ENCODE measurements at regions not wholly inside any gene's neighbourhood (a gene's known extent, or its start where the extent isn't known, plus 50 kb on each side); places are given as distances from the start of the nearest gene placed in this dataset.

DNA sequence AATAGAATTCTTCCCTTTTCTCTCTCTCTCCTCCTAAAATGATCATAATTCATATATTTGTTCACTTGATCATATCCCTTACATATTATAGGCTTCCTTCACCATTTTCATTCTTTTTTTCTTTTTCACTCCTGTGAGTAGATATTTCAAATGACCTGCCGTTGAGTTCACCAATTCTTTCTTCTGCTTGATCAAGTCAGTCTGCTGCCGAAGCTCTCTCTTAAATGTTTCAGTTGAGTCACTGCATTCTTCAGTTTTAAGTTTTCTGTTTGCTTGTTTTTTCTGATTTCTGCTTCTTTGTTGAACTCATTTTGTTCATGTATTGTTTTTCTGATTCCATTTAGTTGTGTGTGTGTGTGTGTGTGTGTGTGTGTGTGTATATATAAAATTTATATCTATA, 354.3 kb downstream of the GPAT3 start:
- peak; percentile 58 for DNase-seq
- Histone ChIP-seq H3K36me3 (ENCODE audit: low read depth) (0 out of 2 replicates have a peak, but pooled peaks cover 3% of the 10 kb centered on the region), H3K27me3 (replicated peaks; ENCODE audit: insufficient read depth) (no peaks in the 10 kb centered on the region; the same call in 1 of the 2 replicates), H3K9me2 (ENCODE audit: insufficient read depth) (no peaks in the 10 kb centered on the region; the same call in 1 of the 2 replicates), H3F3A (ENCODE audit: insufficient read depth) (peaks cover 11% of the 10 kb centered on the region), H3K79me2 (ENCODE audit: insufficient read depth) (no peaks in the 10 kb centered on the region), H3K9ac (no peak overlapping the region), H3K4me3 (peak overlapping the region; percentile 44), H2AFZ (no peak overlapping the region), H4K20me1 (ENCODE audit: insufficient read depth) (no peaks in the 10 kb centered on the region), H3K9me3 (ENCODE audit: low read depth) (no peaks in the 10 kb centered on the region), H3K4me1 (ENCODE audit: insufficient read depth) (peaks cover 11% of the 10 kb centered on the region), H3K27ac (peak overlapping the region; percentile 37), H3K4me2 (ENCODE audit: unreplicated experiment) (peak overlapping the region; percentile 64)
- TF ChIP-seq EZH2 (IDR thresholded peaks at IDR 0.05; ENCODE audit: insufficient read depth, poor library complexity, severe bottlenecking) (no peak), EZH2phosphoT487 (IDR thresholded peaks at IDR 0.05; ENCODE audit: insufficient read depth, low read depth) (no peak)
- in situ Hi-C loops (cut with MboI), result no loop called here
- WGBS, 2 experiments (ENCODE audit: low coverage in 1 of 2, low lambda C conversion rate in 2 of 2, missing lambda C conversion rate in 2 of 2), result 52 to 58% methylated on average over 2 of the region's 2 CpGs

DNA sequence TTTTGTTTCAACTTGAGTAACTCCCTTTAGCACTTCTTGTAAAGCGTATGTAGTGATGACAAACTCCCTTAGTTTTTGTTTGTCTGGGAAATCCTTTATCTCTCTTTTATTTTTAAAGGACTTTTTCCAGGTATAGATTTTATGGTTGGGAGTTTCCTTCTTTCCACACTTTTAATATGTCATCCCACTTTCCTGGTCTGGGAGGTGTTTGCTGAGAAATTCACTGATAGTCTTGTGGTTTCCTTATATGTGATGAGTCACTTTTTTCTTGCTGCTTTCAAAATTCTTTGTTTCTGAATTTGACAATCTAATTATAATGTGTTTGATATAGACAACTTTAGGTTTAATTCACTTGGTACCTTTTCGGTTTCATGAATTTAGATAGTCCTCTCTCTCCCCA, 353.9 kb downstream of the GPAT3 start:
- Histone ChIP-seq H3K27me3 (replicated peaks; ENCODE audit: insufficient read depth) (no peaks in the 10 kb centered on the region; the same call in 1 of the 2 replicates), H3K36me3 (ENCODE audit: low read depth) (0 out of 2 replicates have a peak, but pooled peaks cover 3% of the 10 kb centered on the region), H3K4me2 (ENCODE audit: unreplicated experiment) (peak overlapping the region; percentile 64), H3K4me1 (ENCODE audit: insufficient read depth) (peaks cover 11% of the 10 kb centered on the region), H3K9ac (no peak overlapping the region), H3K79me2 (ENCODE audit: insufficient read depth) (no peaks in the 10 kb centered on the region), H3K9me2 (ENCODE audit: insufficient read depth) (no peaks in the 10 kb centered on the region; the same call in 1 of the 2 replicates), H3F3A (ENCODE audit: insufficient read depth) (peaks cover 11% of the 10 kb centered on the region), H2AFZ (no peak overlapping the region), H3K4me3 (peak overlapping the region; percentile 44), H3K9me3 (ENCODE audit: low read depth) (no peaks in the 10 kb centered on the region), H4K20me1 (ENCODE audit: insufficient read depth) (no peaks in the 10 kb centered on the region), H3K27ac (peak overlapping the region; percentile 37)
- peak; percentile 67 for DNase-seq
- WGBS, 2 experiments (ENCODE audit: low coverage in 1 of 2, low lambda C conversion rate in 2 of 2, missing lambda C conversion rate in 2 of 2), result 61 to 62% methylated on average over 2 of the region's 2 CpGs
- in situ Hi-C loops (cut with MboI), result no loop called here
- TF ChIP-seq EZH2 (IDR thresholded peaks at IDR 0.05; ENCODE audit: insufficient read depth, poor library complexity, severe bottlenecking) (no peak), EZH2phosphoT487 (IDR thresholded peaks at IDR 0.05; ENCODE audit: insufficient read depth, low read depth) (0 out of 2 replicates have a peak, but pooled peaks have one; percentile 23)

DNA sequence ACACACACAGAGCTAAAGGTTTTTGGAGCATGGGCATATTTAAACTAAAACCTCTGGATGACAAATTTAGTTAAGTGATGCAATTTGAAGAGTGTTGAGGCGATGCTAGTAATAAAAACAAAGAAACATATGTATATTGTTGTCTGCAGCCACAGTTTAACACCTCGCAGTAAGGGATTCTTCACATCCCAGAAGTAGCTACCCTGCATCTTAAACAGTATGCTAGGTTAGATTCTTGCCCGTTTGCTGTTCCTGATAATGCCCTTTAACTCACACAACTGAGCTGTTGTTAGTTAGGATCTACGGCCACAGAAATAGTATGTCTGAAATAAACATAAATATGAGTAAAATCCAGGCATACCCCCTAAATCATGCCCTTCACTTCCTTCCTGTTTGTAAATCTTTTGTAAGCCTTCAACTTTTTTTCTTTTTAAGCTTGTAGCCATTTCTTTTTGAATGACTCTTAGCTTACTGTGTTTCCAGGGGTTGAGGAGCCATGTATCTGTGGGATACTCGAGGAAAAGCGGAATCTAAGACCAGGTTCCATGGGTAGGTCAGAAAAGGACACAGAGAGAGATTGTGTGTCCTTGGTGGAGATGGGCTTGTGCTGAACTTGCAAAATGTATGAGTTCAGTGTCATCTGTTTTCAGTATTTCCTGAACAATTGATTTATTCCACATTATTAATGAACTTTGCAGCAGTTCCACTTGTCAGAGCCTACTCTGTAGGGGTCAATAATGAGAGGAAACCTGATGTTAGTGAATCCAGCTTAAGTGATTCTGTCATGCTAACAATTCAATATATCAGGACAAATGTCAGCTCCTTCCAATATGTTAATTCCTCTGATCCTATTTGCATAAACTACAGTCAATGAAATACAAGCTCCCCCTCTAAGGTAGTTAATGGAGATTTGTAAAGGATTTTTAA, 349.6 kb downstream of the GPAT3 start:
- no peaks in the 10 kb centered on the region for H4K20me1 ChIP-seq (ENCODE audit: insufficient read depth)
- no peak overlapping the region for H3K27ac ChIP-seq
- H3K4me2 ChIP-seq (ENCODE audit: unreplicated experiment), result no peak overlapping the region
- no peaks in the 10 kb centered on the region; the same call in 1 of the 2 replicates for H3K9me2 ChIP-seq (ENCODE audit: insufficient read depth)
- H2AFZ ChIP-seq, result no peak overlapping the region
- H3K79me2 ChIP-seq (ENCODE audit: insufficient read depth), result no peaks in the 10 kb centered on the region
- no peak overlapping the region for H3K9ac ChIP-seq
- no peak for DNase-seq
- no peaks in the 10 kb centered on the region for H3K9me3 ChIP-seq (ENCODE audit: low read depth)
- WGBS, 2 experiments (ENCODE audit: low coverage in 1 of 2, low lambda C conversion rate in 2 of 2, missing lambda C conversion rate in 2 of 2), result 78 to 85% methylated on average over 6 of the region's 6 CpGs
- H3F3A ChIP-seq (ENCODE audit: insufficient read depth), result peaks cover 11% of the 10 kb centered on the region
- no peaks in the 10 kb centered on the region for H3K27me3 ChIP-seq (replicated peaks; ENCODE audit: insufficient read depth)
- H3K4me3 ChIP-seq, result no peak overlapping the region
- H3K36me3 ChIP-seq (ENCODE audit: low read depth), result 0 out of 2 replicates have a peak, but pooled peaks cover 3% of the 10 kb centered on the region
- H3K4me1 ChIP-seq (ENCODE audit: insufficient read depth), result peaks cover 17% of the 10 kb centered on the region
- in situ Hi-C loops (cut with MboI), result no loop called here
- TF ChIP-seq EZH2 (IDR thresholded peaks at IDR 0.05; ENCODE audit: insufficient read depth, poor library complexity, severe bottlenecking) (no peak), EZH2phosphoT487 (IDR thresholded peaks at IDR 0.05; ENCODE audit: insufficient read depth, low read depth) (no peak)

DNA sequence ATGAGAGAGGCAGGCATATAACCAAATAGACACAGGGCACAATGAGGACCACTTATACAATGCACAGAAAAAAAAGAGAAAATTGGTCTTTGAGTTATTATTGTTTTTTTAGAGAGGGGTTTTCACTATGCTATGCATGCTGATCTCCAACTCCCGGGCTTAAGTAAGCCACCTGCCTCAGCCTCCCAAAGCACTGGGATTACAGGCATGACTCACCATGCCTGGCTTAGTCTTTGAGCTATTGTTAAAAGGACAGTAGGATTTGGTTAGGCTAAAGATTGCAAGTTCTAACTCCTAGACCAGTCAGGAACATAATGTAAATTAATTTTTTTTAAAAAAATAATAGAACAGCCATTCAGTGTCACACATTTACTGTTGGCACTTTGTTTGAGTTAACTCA, 340.1 kb downstream of the GPAT3 start:
- Histone ChIP-seq H3K9me2 (ENCODE audit: insufficient read depth) (no peaks in the 10 kb centered on the region), H3K4me3 (no peak overlapping the region), H3K27me3 (replicated peaks; ENCODE audit: insufficient read depth) (no peaks in the 10 kb centered on the region), H3K36me3 (ENCODE audit: low read depth) (no peaks in the 10 kb centered on the region), H3K79me2 (ENCODE audit: insufficient read depth) (no peaks in the 10 kb centered on the region), H2AFZ (no peak overlapping the region), H3K9ac (no peak overlapping the region), H4K20me1 (ENCODE audit: insufficient read depth) (no peaks in the 10 kb centered on the region), H3K27ac (no peak overlapping the region), H3K4me2 (ENCODE audit: unreplicated experiment) (no peak overlapping the region), H3K4me1 (ENCODE audit: insufficient read depth) (no peaks in the 10 kb centered on the region), H3K9me3 (ENCODE audit: low read depth) (no peaks in the 10 kb centered on the region), H3F3A (ENCODE audit: insufficient read depth) (no peaks in the 10 kb centered on the region)
- 6 to 15% methylated on average over 1 of the region's 1 CpG for WGBS, 2 experiments (ENCODE audit: low coverage in 1 of 2, low lambda C conversion rate in 2 of 2, missing lambda C conversion rate in 2 of 2)
- peak; percentile 37 for DNase-seq
- TF ChIP-seq EZH2 (IDR thresholded peaks at IDR 0.05; ENCODE audit: insufficient read depth, poor library complexity, severe bottlenecking) (no peak), EZH2phosphoT487 (IDR thresholded peaks at IDR 0.05; ENCODE audit: insufficient read depth, low read depth) (no peak)
- in situ Hi-C loops (cut with MboI), result no loop called here
